OCI-LY1 (cell line): ENCODE measurements at regions not wholly inside any gene's neighbourhood (a gene's known extent, or its start where the extent isn't known, plus 50 kb on each side); places are given as distances from the start of the nearest gene placed in this dataset.

Experiments
- CTCF ChIP-seq: fragments of 200-600 bp; sonication (generic), shearing (Covaris generic); IDR thresholded peaks from 2 replicates; pipeline ENCODE4 v1.5.1; 2017; ENCODE audit warnings: mild to moderate bottlenecking, antibody characterized with exemption, low read length, moderate library complexity, mixed read lengths
- EZH2 ChIP-seq: fragments of 200-600 bp; sonication (generic), shearing (Covaris generic); IDR thresholded peaks from 2 replicates; pipeline ENCODE4 v1.8.0; 2017; ENCODE audit warnings: borderline replicate concordance, mixed run types, mild to moderate bottlenecking, antibody characterized with exemption, low read length, moderate library complexity, mixed read lengths

- no peak for TF ChIP-seq CTCF
- no peak for TF ChIP-seq EZH2
Observed at GRCh38 chr10:37704566-37704965, 152.8 kb downstream of the ZNF248 start.
